DOHH2 (cell line): ENCODE measurements at regions not wholly inside any gene's neighbourhood (a gene's known extent, or its start where the extent isn't known, plus 50 kb on each side); places are given as distances from the start of the nearest gene placed in this dataset.

Experiments
- H3F3A ChIP-seq: fragments of 200-600 bp; sonication (generic), shearing (Covaris generic); 2 replicates; pipeline ENCODE4 v1.6.0; 2016; ENCODE audit warnings: antibody characterized with exemption, mild to moderate bottlenecking; ENCODE audit not compliant: control insufficient read depth, insufficient read depth
- H3K27ac ChIP-seq: fragments of 200-600 bp; sonication (generic); 2 replicates; pipeline ENCODE4 v1.5.1; 2014; ENCODE audit warnings: low read depth, mild to moderate bottlenecking, low read length, moderate library complexity
- H3K27me3 ChIP-seq: fragments of 200-600 bp; sonication (generic); 2 replicates; pipeline ENCODE4 v1.6.1; 2014; ENCODE audit warnings: mild to moderate bottlenecking, low read length, mixed read lengths; ENCODE audit not compliant: control insufficient read depth
- H3K36me3 ChIP-seq: fragments of 200-600 bp; sonication (generic); 2 replicates; pipeline ENCODE4 v1.6.1; 2014; ENCODE audit warnings: mild to moderate bottlenecking, low read length, moderate library complexity, mixed read lengths; ENCODE audit not compliant: control insufficient read depth
- H3K4me1 ChIP-seq: fragments of 200-600 bp; sonication (generic); 2 replicates; pipeline ENCODE4 v1.6.1; 2014; ENCODE audit warnings: mild to moderate bottlenecking, low read length, mixed read lengths; ENCODE audit not compliant: control insufficient read depth
- H3K4me2 ChIP-seq: fragments of 200-600 bp; sonication (generic); 2 replicates; pipeline ENCODE4 v1.6.0; 2014; ENCODE audit warnings: mild to moderate bottlenecking, low read length, moderate library complexity
- H3K4me3 ChIP-seq: fragments of 200-600 bp; sonication (generic); 2 replicates; pipeline ENCODE4 v1.5.1; 2014; ENCODE audit warnings: mild to moderate bottlenecking, low read length, mixed read lengths
- H3K79me2 ChIP-seq: fragments of 200-600 bp; sonication (generic); 2 replicates; pipeline ENCODE4 v1.6.1; 2014; ENCODE audit warnings: mild to moderate bottlenecking, low read length, mixed read lengths; ENCODE audit not compliant: control insufficient read depth
- H3K9me2 ChIP-seq: fragments of 200-600 bp; sonication (generic); replicated peaks from 2 replicates; pipeline ENCODE4 v1.6.1; 2014; ENCODE audit warnings: mild to moderate bottlenecking, low read length, mixed read lengths; ENCODE audit not compliant: control insufficient read depth
- H3K9me3 ChIP-seq: fragments of 200-600 bp; sonication (generic); 2 replicates; pipeline ENCODE4 v1.6.1; 2014; ENCODE audit warnings: antibody characterized with exemption, low read length, mixed read lengths; ENCODE audit not compliant: control insufficient read depth, insufficient read depth
- H4K20me1 ChIP-seq: fragments of 200-600 bp; sonication (generic); 2 replicates; pipeline ENCODE4 v1.6.0; 2014; ENCODE audit warnings: low read depth, mild to moderate bottlenecking, antibody characterized with exemption, low read length, moderate library complexity; ENCODE audit not compliant: control insufficient read depth, insufficient read depth
- CTCF ChIP-seq: fragments of 200-600 bp; sonication (generic); IDR thresholded peaks from one replicate; pipeline ENCODE4 v1.5.1; 2014; ENCODE audit warnings: antibody characterized with exemption, mild to moderate bottlenecking, low read depth, low read length; ENCODE audit not compliant: poor library complexity, severe bottlenecking
- EZH2phosphoT487 ChIP-seq: fragments of 200-600 bp; sonication (generic); IDR thresholded peaks from 2 replicates; pipeline ENCODE4 v1.6.1; 2017; ENCODE audit warnings: borderline replicate concordance, mild to moderate bottlenecking, antibody characterized with exemption, low read length, moderate library complexity, mixed read lengths

DNA sequence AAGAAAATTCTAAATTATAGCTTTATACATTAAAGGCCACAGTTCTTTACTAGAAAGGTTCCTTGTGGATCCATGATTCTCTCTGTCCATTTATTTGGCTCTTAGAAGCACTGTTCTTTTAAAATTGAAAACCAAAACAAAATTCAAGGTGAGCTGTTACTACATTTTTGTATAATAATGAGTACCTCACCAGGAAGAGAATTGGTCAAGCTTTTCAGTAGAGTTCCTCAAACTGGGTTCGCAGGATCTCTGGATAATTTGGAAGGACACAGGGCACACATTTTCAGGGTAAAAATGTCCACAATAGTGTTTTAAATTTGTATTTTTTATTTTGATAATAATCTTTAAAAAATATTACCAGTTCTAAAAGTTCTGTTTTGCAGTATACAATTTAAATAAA lies 93.0 kb downstream of the PPP1R3A start:
- no peaks in the 10 kb centered on the region for H3K9me3 ChIP-seq
- no peaks in the 10 kb centered on the region for H3K9me2 ChIP-seq
- H3K4me3 ChIP-seq, result no peak overlapping the region
- H3K4me2 ChIP-seq, result no peak overlapping the region
- H3K36me3 ChIP-seq, result no peaks in the 10 kb centered on the region
- H3F3A ChIP-seq, result no peaks in the 10 kb centered on the region
- H3K79me2 ChIP-seq, result no peaks in the 10 kb centered on the region
- no peak overlapping the region for H3K27ac ChIP-seq
- H4K20me1 ChIP-seq, result no peaks in the 10 kb centered on the region
- TF ChIP-seq EZH2phosphoT487 (no peak), CTCF (no peak)
- no peaks in the 10 kb centered on the region for H3K4me1 ChIP-seq
- no peaks in the 10 kb centered on the region for H3K27me3 ChIP-seq

DNA sequence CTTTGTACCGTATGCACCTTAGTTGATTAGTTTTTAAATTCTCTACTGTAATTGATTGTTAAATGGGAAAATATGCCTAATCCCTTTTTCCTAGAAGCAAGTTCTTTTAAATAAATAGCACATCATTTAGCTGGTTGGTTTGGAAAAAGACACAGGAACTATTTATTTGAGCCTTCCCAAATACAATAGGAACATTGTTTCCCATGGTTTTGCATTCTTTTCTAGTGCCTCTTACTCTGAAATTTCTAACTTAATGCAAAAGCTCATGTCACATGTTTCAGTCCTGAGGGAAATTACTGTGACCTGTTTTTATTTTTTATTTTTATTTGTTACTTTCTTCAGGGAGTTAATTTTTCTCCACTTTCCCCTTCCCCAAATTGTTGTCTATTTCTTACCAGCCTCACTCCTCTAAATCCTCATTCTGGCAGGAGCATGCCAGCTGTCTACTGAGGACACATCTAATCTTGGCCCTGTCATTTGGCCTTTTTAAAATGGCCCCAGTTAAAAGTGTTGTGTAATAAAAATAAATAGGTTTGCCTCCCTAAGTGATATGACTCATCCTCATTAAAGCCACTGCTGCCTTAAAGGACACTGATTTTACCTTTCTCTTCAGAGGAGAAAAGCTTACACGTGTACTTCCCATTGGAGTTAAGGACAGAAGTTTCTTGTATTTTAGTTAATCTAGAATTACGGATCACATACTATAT lies 94.5 kb downstream of the PPP1R3A start:
- H4K20me1 ChIP-seq, result no peaks in the 10 kb centered on the region
- no peaks in the 10 kb centered on the region for H3K9me3 ChIP-seq
- H3K4me1 ChIP-seq, result no peaks in the 10 kb centered on the region
- H3K36me3 ChIP-seq, result no peaks in the 10 kb centered on the region
- H3K4me3 ChIP-seq, result no peak overlapping the region
- no peaks in the 10 kb centered on the region for H3K27me3 ChIP-seq
- H3K79me2 ChIP-seq, result no peaks in the 10 kb centered on the region
- no peaks in the 10 kb centered on the region for H3F3A ChIP-seq
- TF ChIP-seq EZH2phosphoT487 (no peak), CTCF (no peak)
- no peaks in the 10 kb centered on the region for H3K9me2 ChIP-seq
- no peak overlapping the region for H3K27ac ChIP-seq
- H3K4me2 ChIP-seq, result no peak overlapping the region

GRCh38 chr7:113819474-113819873 lies 99.3 kb downstream of the PPP1R3A start:
- H3K27me3 ChIP-seq, result no peaks in the 10 kb centered on the region

More at GRCh38 chr7:113819474-113819873, 99.3 kb downstream of the PPP1R3A start:
- Histone ChIP-seq H3K4me2 (no peak overlapping the region), H3K4me1 (no peaks in the 10 kb centered on the region), H3K4me3 (no peak overlapping the region), H3F3A (no peaks in the 10 kb centered on the region), H3K36me3 (no peaks in the 10 kb centered on the region), H3K9me2 (no peaks in the 10 kb centered on the region), H4K20me1 (no peaks in the 10 kb centered on the region), H3K27ac (no peak overlapping the region), H3K79me2 (no peaks in the 10 kb centered on the region), H3K9me3 (no peaks in the 10 kb centered on the region)
- TF ChIP-seq CTCF (no peak), EZH2phosphoT487 (no peak)
